H9 (cell line): ENCODE measurements at regions not wholly inside any gene's neighbourhood (a gene's known extent, or its start where the extent isn't known, plus 50 kb on each side); places are given as distances from the start of the nearest gene placed in this dataset.

Experiments
- DNase-seq: peaks from one replicate; pipeline ENCODE4 v3.0.0-alpha.2; 2017
- H2AFZ ChIP-seq: one replicate; pipeline ENCODE4 v1.6.1; 2013; ENCODE audit warnings: mild to moderate bottlenecking, low read length, control low read depth, moderate library complexity
- H2AK5ac ChIP-seq: 2 replicates; pipeline ENCODE4 v1.6.1; 2013; ENCODE audit warnings: low read length, control low read depth, mixed read lengths; ENCODE audit not compliant: insufficient read length
- H2BK120ac ChIP-seq: one replicate; pipeline ENCODE4 v1.6.1; 2013; ENCODE audit warnings: low read depth, mild to moderate bottlenecking, low read length, control low read depth, inconsistent platforms; ENCODE audit not compliant: poor library complexity, severe bottlenecking
- H2BK12ac ChIP-seq: 2 replicates; pipeline ENCODE4 v1.6.1; 2013; ENCODE audit warnings: low read length, control low read depth, mixed read lengths, low read depth; ENCODE audit not compliant: insufficient read length
- H2BK15ac ChIP-seq: 2 replicates; pipeline ENCODE4 v1.6.1; 2013; ENCODE audit warnings: low read depth, low read length, control low read depth
- H2BK20ac ChIP-seq: one replicate; pipeline ENCODE4 v1.6.1; 2013; ENCODE audit warnings: low read depth, mild to moderate bottlenecking, low read length, control low read depth, inconsistent platforms; ENCODE audit not compliant: poor library complexity, severe bottlenecking
- H2BK5ac ChIP-seq: 2 replicates; pipeline ENCODE4 v1.6.1; 2013; ENCODE audit warnings: low read length, control low read depth, mixed read lengths; ENCODE audit not compliant: insufficient read length
- H3K14ac ChIP-seq: 2 replicates; pipeline ENCODE4 v1.6.1; 2013; ENCODE audit warnings: low read length, control low read depth; ENCODE audit not compliant: insufficient read depth
- H3K18ac ChIP-seq: 2 replicates; pipeline ENCODE4 v1.6.1; 2013; ENCODE audit warnings: low read depth, mild to moderate bottlenecking, mixed read lengths, low read length, control low read depth; ENCODE audit not compliant: insufficient read length
- H3K23ac ChIP-seq: 2 replicates; pipeline ENCODE4 v1.6.1; 2013; ENCODE audit warnings: low read length, control low read depth, mixed read lengths, low read depth; ENCODE audit not compliant: insufficient read length
- H3K23me2 ChIP-seq: 2 replicates; pipeline ENCODE4 v1.6.1; 2013; ENCODE audit warnings: low read depth, mild to moderate bottlenecking, mixed read lengths, low read length, control low read depth; ENCODE audit not compliant: insufficient read length, poor library complexity, severe bottlenecking
- H3K27ac ChIP-seq: 2 replicates; pipeline ENCODE4 v1.5.1; 2013; ENCODE audit warnings: low read length, control low read depth, mixed read lengths, low read depth; ENCODE audit not compliant: insufficient read length
- H3K27me3 ChIP-seq: 2 replicates; pipeline ENCODE4 v1.6.1; 2013; ENCODE audit warnings: low read length, control low read depth, inconsistent platforms; ENCODE audit not compliant: insufficient read depth
- H3K4ac ChIP-seq: 2 replicates; pipeline ENCODE4 v1.6.1; 2013; ENCODE audit warnings: low read depth, mild to moderate bottlenecking, control low read depth, inconsistent platforms, low read length, moderate library complexity
- H3K4me1 ChIP-seq: 2 replicates; pipeline ENCODE4 v1.6.1; 2013; ENCODE audit warnings: low read length, control low read depth, inconsistent platforms; ENCODE audit not compliant: insufficient read depth
- H3K4me2 ChIP-seq: 2 replicates; pipeline ENCODE4 v1.6.1; 2013; ENCODE audit warnings: low read length, control low read depth, mixed read lengths; ENCODE audit not compliant: insufficient read length, insufficient read depth
- H3K56ac ChIP-seq: 2 replicates; pipeline ENCODE4 v1.6.1; 2013; ENCODE audit warnings: low read depth, mild to moderate bottlenecking, mixed read lengths, low read length, control low read depth; ENCODE audit not compliant: insufficient read length
- H3K79me1 ChIP-seq: 2 replicates; pipeline ENCODE4 v1.6.1; 2013; ENCODE audit warnings: low read depth, mild to moderate bottlenecking, moderate library complexity, low read length, control low read depth, inconsistent platforms; ENCODE audit not compliant: insufficient read depth, poor library complexity, severe bottlenecking
- H3K79me2 ChIP-seq: 2 replicates; pipeline ENCODE4 v1.6.1; 2013; ENCODE audit warnings: low read length, control low read depth, inconsistent platforms; ENCODE audit not compliant: insufficient read depth
- H3K9ac ChIP-seq: 2 replicates; pipeline ENCODE4 v1.6.1; 2013; ENCODE audit warnings: low read length, control low read depth, mixed read lengths; ENCODE audit not compliant: insufficient read length; ENCODE audit errors: extremely low read depth
- H3K9me3 ChIP-seq: one replicate; pipeline ENCODE4 v1.6.1; 2013; ENCODE audit warnings: low read depth, low read length, inconsistent platforms; ENCODE audit not compliant: control insufficient read depth
- H3T11ph ChIP-seq: one replicate; pipeline ENCODE4 v1.6.1; 2013; ENCODE audit warnings: mild to moderate bottlenecking, low read length, control low read depth, inconsistent platforms
- H4K20me1 ChIP-seq: one replicate; pipeline ENCODE4 v1.6.1; 2013; ENCODE audit not compliant: control insufficient read depth, insufficient read length, insufficient read depth
- H4K5ac ChIP-seq: 2 replicates; pipeline ENCODE4 v1.6.1; 2013; ENCODE audit warnings: low read depth, mild to moderate bottlenecking, mixed read lengths, low read length, control low read depth; ENCODE audit not compliant: insufficient read length
- H4K8ac ChIP-seq: replicated peaks from 2 replicates; pipeline ENCODE4 v1.6.1; 2013; ENCODE audit warnings: low read length, control low read depth, mixed read lengths, low read depth; ENCODE audit not compliant: insufficient read length
- H4K91ac ChIP-seq: 2 replicates; pipeline ENCODE4 v1.6.1; 2013; ENCODE audit warnings: low read depth, mild to moderate bottlenecking, moderate library complexity, mixed read lengths, low read length, control low read depth; ENCODE audit not compliant: insufficient read length
- H3K27ac Mint-ChIP-seq, 3 experiments: 2 replicates in 2 of 3; 3 replicates in 1 of 3; pipeline ENCODE4 v1.8.0; 2020 to 2021; ENCODE audit warnings: mixed read lengths in 3 of 3, mild to moderate bottlenecking in 1 of 3, moderate library complexity in 1 of 3
- H3K27me3 Mint-ChIP-seq: 2 replicates; pipeline ENCODE4 v1.8.0; 2021; ENCODE audit warnings: low read depth, mild to moderate bottlenecking, moderate library complexity, mixed read lengths
- H3K36me3 Mint-ChIP-seq, 3 experiments: 2 replicates in 2 of 3; 3 replicates in 1 of 3; pipeline ENCODE4 v1.8.0; 2020 to 2021; ENCODE audit warnings: low read depth in 3 of 3, mixed read lengths in 3 of 3; ENCODE audit not compliant: insufficient read depth in 1 of 3
- H3K4me1 Mint-ChIP-seq, 2 experiments: 2 replicates each; pipeline ENCODE4 v1.8.0; 2020; ENCODE audit warnings: mixed read lengths in 2 of 2
- H3K4me3 Mint-ChIP-seq, 2 experiments: 2 replicates in 1 of 2; 3 replicates in 1 of 2; pipeline ENCODE4 v1.8.0; 2020 to 2021; ENCODE audit warnings: mild to moderate bottlenecking in 2 of 2, mixed read lengths in 2 of 2, moderate library complexity in 1 of 2
- H3K9me3 Mint-ChIP-seq, 2 experiments: 2 replicates in 1 of 2; 3 replicates in 1 of 2; pipeline ENCODE4 v1.8.0; 2020; ENCODE audit warnings: mild to moderate bottlenecking in 2 of 2, mixed read lengths in 2 of 2, moderate library complexity in 1 of 2
- CTCF ChIP-seq: fragments of 200-600 bp; sonication (generic); conservative IDR thresholded peaks from 3 replicates; pipeline ENCODE4 v1.8.0; 2021; ENCODE audit warnings: antibody characterized with exemption, mild to moderate bottlenecking
- WGBS: extraction: QIAGEN DNeasy Blood & Tissue Kit; methylation state at CpG from one replicate; pipeline ENCODE4 v1.1.7; 2013; ENCODE audit warnings: missing lambda C conversion rate, low lambda C conversion rate, mixed read lengths; ENCODE audit not compliant: insufficient read length; ENCODE audit errors: extremely low coverage; 5-methylcytosine and 5-hydroxymethylcytosine counted together

DNA sequence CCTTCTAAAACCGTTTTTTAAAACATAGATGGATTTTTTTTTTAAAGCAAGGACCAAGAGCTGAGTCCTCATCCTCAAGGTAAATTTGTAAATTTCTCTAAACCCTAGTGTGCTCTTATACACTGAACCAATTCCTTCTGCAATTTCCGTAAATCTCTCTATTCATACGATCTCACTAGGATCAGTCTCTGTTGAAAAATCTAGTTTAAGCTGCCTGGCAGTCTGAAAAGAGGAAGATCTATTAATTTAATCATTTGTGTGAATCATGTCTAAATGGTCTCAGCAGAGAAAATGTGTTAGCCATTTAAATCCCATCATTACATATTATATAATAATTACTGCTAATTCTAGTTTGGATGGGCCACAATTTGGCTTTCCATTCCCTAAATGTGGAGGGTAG is 184.2 kb upstream of the TSHZ2 start:
- H3K9ac ChIP-seq: no peak overlapping the region
- no peak overlapping the region for H4K5ac ChIP-seq
- H2BK120ac ChIP-seq: no peak overlapping the region
- no peak overlapping the region for H3K56ac ChIP-seq
- Mint-ChIP-seq H3K4me1 (peaks cover 4 to 8% of the 10 kb centered on the region in 2 experiments; a peak in 3 of 4 replicates), H3K27ac (no peak overlapping the region), H3K9me3 (no peaks in the 10 kb centered on the region; a peak in 1 of 5 replicates), H3K27me3 (0 out of 2 replicates have a peak, but pooled peaks cover 1% of the 10 kb centered on the region), H3K36me3 (no peaks in the 10 kb centered on the region), H3K4me3 (no peak overlapping the region)
- no peak overlapping the region for H2BK15ac ChIP-seq
- H3T11ph ChIP-seq: no peak overlapping the region
- H3K4me2 ChIP-seq: no peak overlapping the region
- no peaks in the 10 kb centered on the region for H3K4me1 ChIP-seq
- no peak for TF ChIP-seq CTCF
- no peak overlapping the region for H2AK5ac ChIP-seq
- H3K23ac ChIP-seq: no peak overlapping the region
- no peak for DNase-seq
- H3K23me2 ChIP-seq: no peaks in the 10 kb centered on the region
- no peak overlapping the region for H2BK5ac ChIP-seq
- H4K8ac ChIP-seq: no peak overlapping the region
- H3K4ac ChIP-seq: no peak overlapping the region
- H2BK12ac ChIP-seq: no peak overlapping the region
- H3K27ac ChIP-seq: no peak overlapping the region
- no peaks in the 10 kb centered on the region for H3K9me3 ChIP-seq
- H2BK20ac ChIP-seq: no peak overlapping the region
- no peaks in the 10 kb centered on the region for H4K20me1 ChIP-seq
- no peak overlapping the region for H3K18ac ChIP-seq
- H3K79me2 ChIP-seq: no peaks in the 10 kb centered on the region
- H3K27me3 ChIP-seq: no peaks in the 10 kb centered on the region
- no CpG with 5 or more reads among the region's 3 CpGs for WGBS
- no peak overlapping the region for H3K14ac ChIP-seq
- no peaks in the 10 kb centered on the region for H3K79me1 ChIP-seq
- no peak overlapping the region for H2AFZ ChIP-seq
- H4K91ac ChIP-seq: no peak overlapping the region
